K562 (cell line): ENCODE measurements at regions not wholly inside any gene's neighbourhood (a gene's known extent, or its start where the extent isn't known, plus 50 kb on each side); places are given as distances from the start of the nearest gene placed in this dataset.

Source experiments
- ATAC-seq: fragments of 200-7000 bp; cut with Tn5 transposase; 3 replicates; pipeline ENCODE4 v1.9.1; 2020; ENCODE audit warnings: moderate library complexity
- BruUV-seq: library from RNA; stranded (reverse); fragments of 400-500 nt; replicated peaks from 2 replicates; lab custom pipeline; 2021; lab: Mats Ljungman, UMichigan
- CTCF ChIA-PET: fragments of 300-600 bp; formaldehyde crosslinking; extraction: SDS; loops from one replicate; lab custom pipeline; 2021; ENCODE audit warnings: low intra/inter-chr PET ratio; lab: Yijun Ruan, JAX
- POLR2A ChIA-PET: fragments of 300-600, 350-650 bp; sonication (Branson Sonifier 250); formaldehyde crosslinking; extraction: SDS; loops from one replicate; lab custom pipeline; 2021; ENCODE audit warnings: antibody characterized with exemption, inconsistent platforms; lab: Yijun Ruan, JAX
- DNase-seq, 4 experiments: peaks; one replicate each; pipeline versions ENCODE4 v3.0.0 to v3.0.0-alpha.2; 2011 to 2018; ENCODE audit warnings: low spot score in 3 of 4, mixed read lengths in 3 of 4; ENCODE audit errors: extremely low read depth in 1 of 4
- FAIRE-seq: peaks from 2 replicates; lab custom pipeline; 2011; peaks lifted over from hg19 to GRCh38; lab: Jason Lieb, UNC
- H2AFZ ChIP-seq: 2 replicates; pipeline ENCODE4 v1.6.0; 2011; ENCODE audit warnings: low read depth, low read length, control low read depth, inconsistent platforms
- H3K27ac ChIP-seq: fragments of 200-600 bp; 3 replicates; pipeline ENCODE4 v1.8.0; 2011; ENCODE audit warnings: low read depth, mild to moderate bottlenecking, control low read depth, inconsistent platforms, low read length, moderate library complexity, mixed read lengths; ENCODE audit errors: extremely low read depth
- H3K27me3 ChIP-seq, 2 experiments: fragments of 300-600 bp in 1 of 2; 2 replicates in 1 of 2; 3 replicates in 1 of 2; pipeline versions ENCODE4 v1.6.0 to v1.8.0; 2011; ENCODE audit warnings: inconsistent platforms in 2 of 2, low read length in 2 of 2, mild to moderate bottlenecking in 1 of 2, mixed read lengths in 1 of 2, moderate library complexity in 1 of 2; ENCODE audit not compliant: control insufficient read depth in 2 of 2, insufficient read depth in 2 of 2
- H3K36me3 ChIP-seq: fragments of 300-600 bp; 3 replicates; pipeline ENCODE4 v1.8.0; 2011; ENCODE audit warnings: mild to moderate bottlenecking, low read length, inconsistent platforms; ENCODE audit not compliant: control insufficient read depth, insufficient read depth
- H3K4me1 ChIP-seq, 2 experiments: fragments of 200-600 bp in 1 of 2; replicated peaks in 1 of 2; 2 replicates in 1 of 2; 3 replicates in 1 of 2; pipeline versions ENCODE4 v1.5.1 to v1.8.0; 2011; ENCODE audit warnings: inconsistent platforms in 2 of 2, low read length in 2 of 2, mild to moderate bottlenecking in 1 of 2, mixed read lengths in 1 of 2, moderate library complexity in 1 of 2; ENCODE audit not compliant: control insufficient read depth in 2 of 2, insufficient read depth in 2 of 2
- H3K4me2 ChIP-seq: 2 replicates; pipeline ENCODE4 v1.6.1; 2011; ENCODE audit warnings: low read length, control low read depth, inconsistent platforms, mixed read lengths; ENCODE audit not compliant: insufficient read depth
- H3K4me3 ChIP-seq: fragments of 200-600 bp; sonication (generic), shearing (Covaris generic); 2 replicates; pipeline ENCODE4 v1.5.1; 2016; ENCODE audit warnings: control low read depth, inconsistent platforms
- H3K79me2 ChIP-seq: fragments of 200-600 bp; 3 replicates; pipeline ENCODE4 v1.8.0; 2011; ENCODE audit warnings: low read length, inconsistent platforms; ENCODE audit not compliant: control insufficient read depth, insufficient read depth
- H3K9ac ChIP-seq, 2 experiments: 2 replicates each; pipeline versions ENCODE4 v1.6.0 to v1.6.1; 2011; ENCODE audit warnings: low read depth in 2 of 2, low read length in 2 of 2, control low read depth in 1 of 2, inconsistent platforms in 1 of 2, mild to moderate bottlenecking in 1 of 2, mixed read lengths in 1 of 2; ENCODE audit not compliant: insufficient read depth in 1 of 2
- H3K9me1 ChIP-seq: one replicate; pipeline ENCODE4 v1.6.0; 2011; ENCODE audit warnings: inconsistent platforms, mild to moderate bottlenecking, low read length, moderate library complexity; ENCODE audit not compliant: control insufficient read depth, insufficient read depth
- H3K9me3 ChIP-seq: replicated peaks from 2 replicates; pipeline ENCODE4 v1.5.1; 2011; ENCODE audit warnings: low read depth, low read length, inconsistent platforms; ENCODE audit not compliant: control insufficient read depth, insufficient read depth
- H4K20me1 ChIP-seq: replicated peaks from 2 replicates; pipeline ENCODE4 v1.6.1; 2011; ENCODE audit warnings: low read length, inconsistent platforms, mixed read lengths; ENCODE audit not compliant: control insufficient read depth, insufficient read depth
- ERF ChIP-seq: fragments of 450-650 bp; formaldehyde crosslinking; IDR thresholded peaks from 2 replicates; pipeline ENCODE4 v1.4.0; 2020; ENCODE audit warnings: mild to moderate bottlenecking, mixed read lengths
- NKRF ChIP-seq: fragments of 450-650 bp; IDR thresholded peaks from 2 replicates; pipeline ENCODE4 v1.6.1; 2016; ENCODE audit warnings: borderline replicate concordance
- STAG1 ChIP-seq: sonication (generic); formaldehyde crosslinking; IDR thresholded peaks from 2 replicates; pipeline ENCODE4 v1.5.0; 2020; ENCODE audit warnings: missing genetic modification reagents, borderline replicate concordance
- WGBS: fragments of 100-300 bp; shearing (Covaris generic); methylation state at CpG from one replicate; pipeline ENCODE4 v1.1.6; 2016; ENCODE audit warnings: low coverage, mixed read lengths; ENCODE audit not compliant: insufficient coverage; ENCODE audit errors: missing lambda C conversion rate; 5-methylcytosine and 5-hydroxymethylcytosine counted together
- in situ Hi-C: fragments of 300-500 bp; cut with MboI; formaldehyde crosslinking; loops from 4 replicates; pipeline ENCODE4 v1.15.0; 2018; ENCODE audit warnings: inconsistent platforms, mixed read lengths
- intact Hi-C: fragments of 100-400 bp; cut with micrococcal nuclease; formaldehyde crosslinking; loops from 2 replicates; pipeline ENCODE4 v1.14.2; 2022
- TF ChIP-seq, protein P1 (sequence below): sonication (generic); formaldehyde crosslinking; IDR thresholded peaks from 2 replicates; pipeline ENCODE4 v1.8.0; 2023; ENCODE audit warnings: missing genetic modification reagents, mild to moderate bottlenecking, borderline replicate concordance

DNA sequence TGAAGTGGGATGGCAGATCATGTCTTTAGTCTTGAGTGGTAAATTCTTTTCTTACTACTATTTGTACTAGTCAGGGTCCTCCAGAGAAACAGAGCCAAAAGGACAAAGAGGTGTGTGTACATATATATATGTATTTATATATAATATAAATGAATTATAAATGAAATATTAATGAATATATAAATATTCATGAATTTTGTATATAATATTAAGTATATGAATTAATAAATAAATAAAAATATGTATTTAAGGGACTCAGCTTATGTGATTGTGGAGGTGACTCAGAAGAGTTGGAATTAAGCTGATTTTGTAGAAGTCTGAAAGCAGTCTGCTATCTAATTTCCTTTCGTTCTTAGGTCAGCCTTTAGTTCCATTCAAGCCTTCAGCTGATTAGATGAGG, 265.3 kb upstream of the MMS22L start:
- CTCF ChIA-PET: no interaction called here
- Histone ChIP-seq H3K9me1 (no peaks in the 10 kb centered on the region), H3K9ac (no peak overlapping the region), H3K4me1 (no peaks in the 10 kb centered on the region), H3K27ac (no peak overlapping the region), H3K4me2 (no peak overlapping the region), H2AFZ (no peak overlapping the region), H3K27me3 (no peaks in the 10 kb centered on the region), H4K20me1 (no peaks in the 10 kb centered on the region), H3K79me2 (no peaks in the 10 kb centered on the region), H3K36me3 (no peaks in the 10 kb centered on the region), H3K4me3 (no peak overlapping the region), H3K9me3 (no peaks in the 10 kb centered on the region; the same call in 1 of the 2 replicates)
- ATAC-seq: no peak
- POLR2A ChIA-PET: no interaction called here
- in situ Hi-C loops (no loop called here), intact Hi-C loops (no loop called here)
- no peak for FAIRE-seq
- TF ChIP-seq ERF (CRISPR knock-in tag) (no peak), NKRF (no peak), STAG1 (no peak)
- TF ChIP-seq, protein P1, sequence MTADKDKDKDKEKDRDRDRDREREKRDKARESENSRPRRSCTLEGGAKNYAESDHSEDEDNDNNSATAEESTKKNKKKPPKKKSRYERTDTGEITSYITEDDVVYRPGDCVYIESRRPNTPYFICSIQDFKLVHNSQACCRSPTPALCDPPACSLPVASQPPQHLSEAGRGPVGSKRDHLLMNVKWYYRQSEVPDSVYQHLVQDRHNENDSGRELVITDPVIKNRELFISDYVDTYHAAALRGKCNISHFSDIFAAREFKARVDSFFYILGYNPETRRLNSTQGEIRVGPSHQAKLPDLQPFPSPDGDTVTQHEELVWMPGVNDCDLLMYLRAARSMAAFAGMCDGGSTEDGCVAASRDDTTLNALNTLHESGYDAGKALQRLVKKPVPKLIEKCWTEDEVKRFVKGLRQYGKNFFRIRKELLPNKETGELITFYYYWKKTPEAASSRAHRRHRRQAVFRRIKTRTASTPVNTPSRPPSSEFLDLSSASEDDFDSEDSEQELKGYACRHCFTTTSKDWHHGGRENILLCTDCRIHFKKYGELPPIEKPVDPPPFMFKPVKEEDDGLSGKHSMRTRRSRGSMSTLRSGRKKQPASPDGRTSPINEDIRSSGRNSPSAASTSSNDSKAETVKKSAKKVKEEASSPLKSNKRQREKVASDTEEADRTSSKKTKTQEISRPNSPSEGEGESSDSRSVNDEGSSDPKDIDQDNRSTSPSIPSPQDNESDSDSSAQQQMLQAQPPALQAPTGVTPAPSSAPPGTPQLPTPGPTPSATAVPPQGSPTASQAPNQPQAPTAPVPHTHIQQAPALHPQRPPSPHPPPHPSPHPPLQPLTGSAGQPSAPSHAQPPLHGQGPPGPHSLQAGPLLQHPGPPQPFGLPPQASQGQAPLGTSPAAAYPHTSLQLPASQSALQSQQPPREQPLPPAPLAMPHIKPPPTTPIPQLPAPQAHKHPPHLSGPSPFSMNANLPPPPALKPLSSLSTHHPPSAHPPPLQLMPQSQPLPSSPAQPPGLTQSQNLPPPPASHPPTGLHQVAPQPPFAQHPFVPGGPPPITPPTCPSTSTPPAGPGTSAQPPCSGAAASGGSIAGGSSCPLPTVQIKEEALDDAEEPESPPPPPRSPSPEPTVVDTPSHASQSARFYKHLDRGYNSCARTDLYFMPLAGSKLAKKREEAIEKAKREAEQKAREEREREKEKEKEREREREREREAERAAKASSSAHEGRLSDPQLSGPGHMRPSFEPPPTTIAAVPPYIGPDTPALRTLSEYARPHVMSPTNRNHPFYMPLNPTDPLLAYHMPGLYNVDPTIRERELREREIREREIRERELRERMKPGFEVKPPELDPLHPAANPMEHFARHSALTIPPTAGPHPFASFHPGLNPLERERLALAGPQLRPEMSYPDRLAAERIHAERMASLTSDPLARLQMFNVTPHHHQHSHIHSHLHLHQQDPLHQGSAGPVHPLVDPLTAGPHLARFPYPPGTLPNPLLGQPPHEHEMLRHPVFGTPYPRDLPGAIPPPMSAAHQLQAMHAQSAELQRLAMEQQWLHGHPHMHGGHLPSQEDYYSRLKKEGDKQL (CRISPR knock-in tag): no peak
- no TSS peak for BruUV-seq
- DNase-seq: no peak
- 0% methylated on average over 1 of the region's 1 CpG for WGBS
